ENCODE measurements at regions not wholly inside any gene's neighbourhood (a gene's known extent, or its start where the extent isn't known, plus 50 kb on each side); places are given as distances from the start of the nearest gene placed in this dataset.

GRCh38 chrX:145654486-145654885 lies 163.1 kb upstream of the SLITRK2 start:
- DNase-seq: no peak

- no peak for DNase-seq
Observed at GRCh38 chrX:145673841-145674240, 143.8 kb upstream of the SLITRK2 start.

- no peak for DNase-seq
Observed at GRCh38 chrX:145677109-145677817, 140.4 kb upstream of the SLITRK2 start.

- DNase-seq: no peak
Observed at GRCh38 chrX:145682518-145683298, 134.9 kb upstream of the SLITRK2 start.

GRCh38 chrX:145687146-145687545 lies 130.5 kb upstream of the SLITRK2 start:
- no peak for DNase-seq

- DNase-seq: no peak
Observed at GRCh38 chrX:145687707-145688106, 129.9 kb upstream of the SLITRK2 start.

GRCh38 chrX:145694048-145694447 lies 123.6 kb upstream of the SLITRK2 start:
- no peak for DNase-seq

- DNase-seq: no peak
Observed at GRCh38 chrX:145715641-145716138, 101.9 kb upstream of the SLITRK2 start.

- DNase-seq: no peak
Observed at GRCh38 chrX:145716226-145716625, 101.4 kb upstream of the SLITRK2 start.

GRCh38 chrX:145727476-145727875 lies 90.2 kb upstream of the SLITRK2 start:
- peak; percentile 17 for DNase-seq

- no peak for DNase-seq
Observed at GRCh38 chrX:145729635-145730034, 88.0 kb upstream of the SLITRK2 start.

- DNase-seq: no peak
Observed at GRCh38 chrX:145735036-145735435, 82.6 kb upstream of the SLITRK2 start.

- no peak for DNase-seq
Observed at GRCh38 chrX:145751943-145752342, 65.7 kb upstream of the SLITRK2 start.
